GM12892 (cell line): ENCODE measurements at regions not wholly inside any gene's neighbourhood (a gene's known extent, or its start where the extent isn't known, plus 50 kb on each side); places are given as distances from the start of the nearest gene placed in this dataset.

Experiments used
- POLR2A ChIP-seq: IDR thresholded peaks from 2 replicates; pipeline ENCODE4 v1.6.1; 2011; ENCODE audit warnings: low read depth, low read length, control low read depth
- POLR2AphosphoS5 ChIP-seq: IDR thresholded peaks from 2 replicates; pipeline ENCODE4 v1.6.1; 2011; ENCODE audit warnings: low read depth, low read length, control low read depth

- TF ChIP-seq POLR2A (no peak), POLR2AphosphoS5 (no peak)
Observed at GRCh38 chrX:131845201-131845600, 177.9 kb upstream of the STK26 start.
